Spleen (tissue), 7 donors: ENCODE measurements at regions not wholly inside any gene's neighbourhood (a gene's known extent, or its start where the extent isn't known, plus 50 kb on each side); places are given as distances from the start of the nearest gene placed in this dataset.

Source experiments
- CTCF ChIP-seq, 11 experiments: fragments of 200-600 bp in 7 of 11; fragments of 450-650 bp in 4 of 11; sonication (generic) in 4 of 11; IDR thresholded peaks in 8 of 11; conservative IDR thresholded peaks in 3 of 11; 1 replicate in 7 of 11; 2 replicates in 4 of 11; pipeline versions ENCODE4 v1.4.0 to v1.8.0; 2016 to 2021; ENCODE audit warnings: antibody characterized with exemption in 11 of 11, inconsistent platforms in 4 of 11, mild to moderate bottlenecking in 1 of 11
- POLR2A ChIP-seq, 3 donors: fragments of 450-650 bp; IDR thresholded peaks; one replicate each; pipeline ENCODE4 v1.5.1; 2017; ENCODE audit warnings: antibody characterized with exemption in 3 of 3, mild to moderate bottlenecking in 1 of 3
- donor health status: DM: no; HTN: no; CAD: no; lungs with moderate emphysema.
- donor health status: DM: no; HTN: no; CAD: no.
- donor health status: DM: no; HTN: no; CAD: no.

- TF ChIP-seq CTCF (IDR thresholded peaks at IDR 0.05 in 8 of 11, conservative IDR thresholded peaks at IDR 0.05 in 3 of 11): no peak
- no peak for TF ChIP-seq POLR2A (IDR thresholded peaks at IDR 0.05)
Measured at GRCh38 chr17:73765824-73766563, 121.7 kb upstream of the SDK2 start.
